ENCODE measurements at regions not wholly inside any gene's neighbourhood (a gene's known extent, or its start where the extent isn't known, plus 50 kb on each side); places are given as distances from the start of the nearest gene placed in this dataset.

DNA sequence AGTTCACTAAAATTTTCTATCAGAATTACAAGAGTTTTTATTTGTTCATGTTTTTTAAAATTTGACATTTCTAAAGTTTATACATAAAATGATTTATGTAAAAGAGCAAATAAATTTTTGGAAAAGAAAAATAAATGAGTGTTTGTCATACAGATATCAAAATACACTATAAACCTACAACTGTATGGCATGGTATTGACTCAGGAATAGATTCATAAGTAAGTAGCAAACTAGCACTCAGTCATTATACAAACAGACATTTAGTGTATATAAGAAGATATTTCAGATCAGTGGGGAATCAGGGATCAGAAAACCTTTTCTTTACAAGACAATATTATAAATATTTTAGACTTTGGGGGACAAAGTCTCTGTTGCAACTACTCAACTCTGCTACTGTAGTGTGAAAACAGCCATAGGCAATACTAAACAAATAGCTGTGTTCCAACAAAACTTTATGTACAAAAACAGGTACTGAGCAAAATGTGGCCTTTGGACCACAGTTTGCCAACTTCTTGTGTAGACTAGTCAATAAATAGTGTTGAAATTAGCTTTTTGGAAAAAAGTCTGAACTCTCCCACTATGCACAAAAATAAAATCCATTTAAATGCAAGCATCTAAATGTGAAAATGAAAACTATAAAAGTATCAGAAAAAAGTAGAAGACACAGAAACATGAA, 508.8 kb upstream of the CAMK1G start:
- H3K4me3 ChIP-seq (ENCODE audit: low read length in 3 of 3), result no peak overlapping the region
- no peak overlapping the region for H3K9ac ChIP-seq (ENCODE audit: low read length in 3 of 3)
- no peak overlapping the region for H3K27ac ChIP-seq (ENCODE audit: low read depth in 2 of 2, low read length in 2 of 2)
- no peaks in the 10 kb centered on the region for H3K36me3 ChIP-seq (ENCODE audit: control insufficient read depth in 2 of 3, insufficient read depth in 3 of 3, low read length in 3 of 3)
- no peak for DNase-seq
- FAIRE-seq, result no peak
- TF ChIP-seq, protein P1, sequence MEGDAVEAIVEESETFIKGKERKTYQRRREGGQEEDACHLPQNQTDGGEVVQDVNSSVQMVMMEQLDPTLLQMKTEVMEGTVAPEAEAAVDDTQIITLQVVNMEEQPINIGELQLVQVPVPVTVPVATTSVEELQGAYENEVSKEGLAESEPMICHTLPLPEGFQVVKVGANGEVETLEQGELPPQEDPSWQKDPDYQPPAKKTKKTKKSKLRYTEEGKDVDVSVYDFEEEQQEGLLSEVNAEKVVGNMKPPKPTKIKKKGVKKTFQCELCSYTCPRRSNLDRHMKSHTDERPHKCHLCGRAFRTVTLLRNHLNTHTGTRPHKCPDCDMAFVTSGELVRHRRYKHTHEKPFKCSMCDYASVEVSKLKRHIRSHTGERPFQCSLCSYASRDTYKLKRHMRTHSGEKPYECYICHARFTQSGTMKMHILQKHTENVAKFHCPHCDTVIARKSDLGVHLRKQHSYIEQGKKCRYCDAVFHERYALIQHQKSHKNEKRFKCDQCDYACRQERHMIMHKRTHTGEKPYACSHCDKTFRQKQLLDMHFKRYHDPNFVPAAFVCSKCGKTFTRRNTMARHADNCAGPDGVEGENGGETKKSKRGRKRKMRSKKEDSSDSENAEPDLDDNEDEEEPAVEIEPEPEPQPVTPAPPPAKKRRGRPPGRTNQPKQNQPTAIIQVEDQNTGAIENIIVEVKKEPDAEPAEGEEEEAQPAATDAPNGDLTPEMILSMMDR (IDR thresholded peaks at IDR 0.05; ENCODE audit: borderline replicate concordance, extremely low read depth, insufficient read depth), result no peak
- no peaks in the 10 kb centered on the region for H3K4me1 ChIP-seq (ENCODE audit: control insufficient read depth in 2 of 3, insufficient read depth in 2 of 3, low read depth in 1 of 3, low read length in 3 of 3)
- intact Hi-C loops (cut with DNase I), result no loop called here
- no peaks in the 10 kb centered on the region for H3K9me3 ChIP-seq (ENCODE audit: control insufficient read depth in 2 of 3, insufficient read depth in 1 of 3, low read length in 3 of 3)
- no peaks in the 10 kb centered on the region for H3K27me3 ChIP-seq (ENCODE audit: control insufficient read depth, insufficient read depth, low read length)

DNA sequence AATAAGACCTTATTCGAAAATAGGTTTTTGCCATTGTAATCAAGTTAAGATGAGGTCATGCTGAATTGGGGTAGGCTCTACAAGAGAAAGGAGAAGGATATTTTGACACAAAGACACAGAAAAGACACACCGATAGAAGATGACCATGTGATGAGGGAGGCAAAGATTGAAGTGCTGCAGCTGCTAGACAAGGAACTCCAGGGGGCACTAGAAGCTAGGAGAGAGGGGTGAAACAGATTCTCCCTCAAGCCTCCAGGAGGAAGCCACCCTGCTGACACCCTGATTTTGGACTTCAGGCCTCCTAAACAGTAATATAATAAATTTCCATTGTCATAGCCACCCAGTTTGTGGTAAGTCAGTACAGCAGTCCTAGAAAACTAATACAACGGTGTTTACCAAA, 506.8 kb upstream of the CAMK1G start:
- no peaks in the 10 kb centered on the region for H3K36me3 ChIP-seq (ENCODE audit: control insufficient read depth in 2 of 3, insufficient read depth in 3 of 3, low read length in 3 of 3)
- H3K27ac ChIP-seq (ENCODE audit: low read depth in 2 of 2, low read length in 2 of 2), result no peak overlapping the region
- intact Hi-C loops (cut with DNase I), result no loop called here
- no peak for DNase-seq
- no peak overlapping the region for H3K4me3 ChIP-seq (ENCODE audit: low read length in 3 of 3)
- TF ChIP-seq, protein P1 (IDR thresholded peaks at IDR 0.05; ENCODE audit: borderline replicate concordance, extremely low read depth, insufficient read depth), result no peak
- no peak for FAIRE-seq
- no peaks in the 10 kb centered on the region for H3K4me1 ChIP-seq (ENCODE audit: control insufficient read depth in 2 of 3, insufficient read depth in 2 of 3, low read depth in 1 of 3, low read length in 3 of 3)
- H3K9ac ChIP-seq (ENCODE audit: low read length in 3 of 3), result no peak overlapping the region
- no peaks in the 10 kb centered on the region for H3K27me3 ChIP-seq (ENCODE audit: control insufficient read depth, insufficient read depth, low read length)
- H3K9me3 ChIP-seq (ENCODE audit: control insufficient read depth in 2 of 3, insufficient read depth in 1 of 3, low read length in 3 of 3), result no peaks in the 10 kb centered on the region

DNA sequence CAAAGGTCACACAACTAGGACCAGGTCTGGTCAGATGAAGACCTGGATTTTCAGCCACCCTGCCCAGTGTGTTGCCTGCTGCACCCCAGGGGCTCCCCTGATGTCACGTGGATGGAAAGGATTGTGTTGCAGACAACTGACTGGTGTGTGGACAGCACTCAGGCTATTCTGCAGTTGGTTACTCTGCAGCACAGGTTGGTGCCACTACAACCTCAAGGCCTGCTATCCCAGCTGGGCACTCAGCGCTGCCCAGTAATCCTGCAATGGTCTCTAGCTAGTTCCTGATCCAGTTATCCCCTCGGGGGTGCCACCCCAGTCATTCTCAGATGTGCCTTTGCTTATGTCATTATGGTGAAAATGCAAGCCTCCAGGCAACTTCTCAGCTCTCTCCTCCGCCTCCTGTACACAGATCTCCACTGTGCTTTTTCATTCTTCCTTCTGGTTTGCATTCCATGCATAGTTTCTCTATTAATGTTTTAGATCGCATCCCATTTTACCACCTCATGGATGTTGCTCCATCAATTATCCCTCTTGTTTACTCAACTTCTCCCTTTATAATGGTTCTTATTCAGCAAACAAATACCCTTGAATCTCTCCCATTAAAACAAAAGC, 503.2 kb upstream of the CAMK1G start:
- Histone ChIP-seq H3K9ac (ENCODE audit: low read length in 3 of 3) (no peak overlapping the region), H3K36me3 (ENCODE audit: control insufficient read depth in 2 of 3, insufficient read depth in 3 of 3, low read length in 3 of 3) (no peaks in the 10 kb centered on the region), H3K27me3 (ENCODE audit: control insufficient read depth, insufficient read depth, low read length) (no peaks in the 10 kb centered on the region), H3K4me1 (ENCODE audit: control insufficient read depth in 2 of 3, insufficient read depth in 2 of 3, low read depth in 1 of 3, low read length in 3 of 3) (no peaks in the 10 kb centered on the region), H3K9me3 (ENCODE audit: control insufficient read depth in 2 of 3, insufficient read depth in 1 of 3, low read length in 3 of 3) (no peaks in the 10 kb centered on the region), H3K27ac (ENCODE audit: low read depth in 2 of 2, low read length in 2 of 2) (no peak overlapping the region), H3K4me3 (ENCODE audit: low read length in 3 of 3) (no peak overlapping the region)
- FAIRE-seq (no peak), DNase-seq (no peak)
- TF ChIP-seq, protein P1 (IDR thresholded peaks at IDR 0.05; ENCODE audit: borderline replicate concordance, extremely low read depth, insufficient read depth), result no peak
- intact Hi-C loops (cut with DNase I), result no loop called here
